ENCODE measurements at regions not wholly inside any gene's neighbourhood (a gene's known extent, or its start where the extent isn't known, plus 50 kb on each side); places are given as distances from the start of the nearest gene placed in this dataset.
A peak's percentile ranks its signal among the peaks of the same experiment; 100 is the strongest.

GRCh38 chrX:110408949-110409588, 50.4 kb downstream of the RTL9 start:
- no peak for TF ChIP-seq CTCF (IDR thresholded peaks at IDR 0.05; ENCODE audit: unreplicated experiment)
- Mint-ChIP-seq H3K36me3 (ENCODE audit: insufficient read depth, unreplicated experiment) (no peaks in the 10 kb centered on the region), H3K9me3 (ENCODE audit: unreplicated experiment) (no peaks in the 10 kb centered on the region), H3K4me3 (ENCODE audit: unreplicated experiment) (no peak overlapping the region), H3K4me1 (ENCODE audit: insufficient read depth, unreplicated experiment) (peaks cover 19% of the 10 kb centered on the region), H3K27me3 (ENCODE audit: insufficient read depth, unreplicated experiment) (peaks cover 63% of the 10 kb centered on the region), H3K27ac (ENCODE audit: low read depth, unreplicated experiment) (no peak overlapping the region)
- DNase-seq (ENCODE audit: unreplicated experiment) = no peak
- CTCF ChIA-PET = interaction anchor here (0.6 to 21.0 kb wide), 32 partner anchors 10 to 573 kb away, joined by 3 to 432 read pairs (median 4); partner anchors contain the start of gene AMMECR1
- intact Hi-C loops (cut with micrococcal nuclease) = loop anchor here (1.0 to 2.0 kb wide), 2 partner anchors 86 to 249 kb away; no protein-coding TSS in a partner anchor
- POLR2A ChIA-PET = interaction anchor here (1.3 to 3.8 kb wide), 4 partner anchors 12 to 248 kb away, joined by 4 to 24 read pairs (median 8); partner anchors contain the start of gene AMMECR1
- BruUV-seq (replicated peaks) = no TSS peak

GRCh38 chrX:110409925-110410324, 51.3 kb downstream of the RTL9 start:
- H3K9me3 Mint-ChIP-seq (ENCODE audit: unreplicated experiment) = no peaks in the 10 kb centered on the region
- no peaks in the 10 kb centered on the region for H3K36me3 Mint-ChIP-seq (ENCODE audit: insufficient read depth, unreplicated experiment)
- no peak overlapping the region for H3K4me3 Mint-ChIP-seq (ENCODE audit: unreplicated experiment)
- POLR2A ChIA-PET = interaction anchor here (0.6 to 3.8 kb wide), 6 partner anchors 15 to 251 kb away, joined by 3 to 24 read pairs (median 4); partner anchors contain the start of gene AMMECR1
- CTCF ChIA-PET = interaction anchor here (1.1 to 21.0 kb wide), 6 partner anchors 9 to 443 kb away, joined by 3 to 432 read pairs (median 20); no protein-coding TSS in a partner anchor
- BruUV-seq (replicated peaks) = no TSS peak
- peaks cover 20% of the 10 kb centered on the region for H3K4me1 Mint-ChIP-seq (ENCODE audit: insufficient read depth, unreplicated experiment)
- peak overlapping the region; percentile 6 for H3K27ac Mint-ChIP-seq (ENCODE audit: low read depth, unreplicated experiment)
- peak; percentile 54 for DNase-seq (ENCODE audit: unreplicated experiment)
- peaks cover 63% of the 10 kb centered on the region for H3K27me3 Mint-ChIP-seq (ENCODE audit: insufficient read depth, unreplicated experiment)
- intact Hi-C loops (cut with micrococcal nuclease) = loop anchor here (2.0 to 10.0 kb wide), 2 partner anchors 87 to 405 kb away; partner anchors contain the start of gene TMEM164
- TF ChIP-seq CTCF (IDR thresholded peaks at IDR 0.05; ENCODE audit: unreplicated experiment) = no peak

- Mint-ChIP-seq H3K27me3 (ENCODE audit: insufficient read depth, unreplicated experiment) (peaks cover 70% of the 10 kb centered on the region), H3K4me3 (ENCODE audit: unreplicated experiment) (no peak overlapping the region), H3K9me3 (ENCODE audit: unreplicated experiment) (no peaks in the 10 kb centered on the region), H3K4me1 (ENCODE audit: insufficient read depth, unreplicated experiment) (peaks cover 25% of the 10 kb centered on the region), H3K27ac (ENCODE audit: low read depth, unreplicated experiment) (no peak overlapping the region), H3K36me3 (ENCODE audit: insufficient read depth, unreplicated experiment) (no peaks in the 10 kb centered on the region)
- intact Hi-C loops (cut with micrococcal nuclease) = loop anchor here (10.0 kb wide), 1 partner anchor 406 kb away; the partner anchor contains the start of gene TMEM164
- no peak for TF ChIP-seq CTCF (IDR thresholded peaks at IDR 0.05; ENCODE audit: unreplicated experiment)
- POLR2A ChIA-PET = interaction anchor here (0.6 to 1.4 kb wide), 6 partner anchors 16 to 694 kb away, joined by 3 to 4 read pairs (median 4); partner anchors contain the start of gene AMMECR1
- CTCF ChIA-PET = interaction anchor here (0.6 to 21.0 kb wide), 12 partner anchors 9 to 442 kb away, joined by 3 to 432 read pairs (median 5); no protein-coding TSS in a partner anchor
- no peak for DNase-seq (ENCODE audit: unreplicated experiment)
- BruUV-seq (replicated peaks) = no TSS peak
Measured at GRCh38 chrX:110410603-110411002, 52.0 kb downstream of the RTL9 start.

All from MCF 10A (cell line).